Lung (tissue), 11 donors: ENCODE measurements at regions not wholly inside any gene's neighbourhood (a gene's known extent, or its start where the extent isn't known, plus 50 kb on each side); places are given as distances from the start of the nearest gene placed in this dataset.

Source experiments
- ATAC-seq: fragments of 200-7000 bp; cut with Tn5 transposase; one replicate; pipeline ENCODE4 v1.9.1; 2020; ENCODE audit warnings: moderate number of reproducible peaks; ENCODE audit not compliant: insufficient read depth, low FRiP score
- DNase-seq, 3 donors: peaks; one replicate each; pipeline ENCODE4 v3.0.0-alpha.2; 2013 to 2017
- H3K27ac ChIP-seq, 2 donors: one replicate each; pipeline ENCODE4 v1.5.1; 2013; ENCODE audit warnings: mild to moderate bottlenecking in 2 of 2, moderate library complexity in 2 of 2, control low read depth in 1 of 2, inconsistent platforms in 1 of 2, low read depth in 1 of 2, low read length in 1 of 2
- H3K27me3 ChIP-seq, 3 donors: one replicate each; pipeline ENCODE4 v1.5.1; 2013; ENCODE audit warnings: low read length in 2 of 3; ENCODE audit not compliant: control insufficient read depth in 3 of 3, insufficient read depth in 3 of 3
- H3K36me3 ChIP-seq, 4 donors: one replicate each; pipeline ENCODE4 v1.5.1; 2013; ENCODE audit warnings: low read length in 4 of 4, mild to moderate bottlenecking in 1 of 4, moderate library complexity in 1 of 4; ENCODE audit not compliant: control insufficient read depth in 4 of 4, insufficient read depth in 4 of 4
- H3K4me1 ChIP-seq, 5 donors: one replicate each; pipeline ENCODE4 v1.5.1; 2013; ENCODE audit warnings: low read length in 5 of 5, mild to moderate bottlenecking in 2 of 5, moderate library complexity in 1 of 5; ENCODE audit not compliant: control insufficient read depth in 5 of 5, insufficient read depth in 5 of 5
- H3K4me3 ChIP-seq: one replicate; pipeline ENCODE4 v1.5.1; 2013; ENCODE audit warnings: mild to moderate bottlenecking, control low read depth, moderate library complexity
- H3K9ac ChIP-seq, 2 donors: one replicate each; pipeline ENCODE4 v1.5.1; 2013; ENCODE audit warnings: low read length in 2 of 2, control low read depth in 1 of 2; ENCODE audit not compliant: insufficient read depth in 1 of 2
- H3K9me3 ChIP-seq, 4 donors: one replicate each; pipeline ENCODE4 v1.5.1; 2013; ENCODE audit warnings: low read length in 3 of 4, mild to moderate bottlenecking in 1 of 4, moderate library complexity in 1 of 4; ENCODE audit not compliant: control insufficient read depth in 4 of 4, insufficient read depth in 3 of 4
- CTCF ChIP-seq: IDR thresholded peaks from 2 replicates; pipeline ENCODE4 v1.5.1; 2012; ENCODE audit warnings: mild to moderate bottlenecking; ENCODE audit errors: control extremely low read depth, extremely low read depth
- WGBS, 2 donors: extraction: QIAGEN DNeasy Blood & Tissue Kit; methylation state at CpG; one replicate each; pipeline ENCODE4 v1.1.7; 2013; 5-methylcytosine and 5-hydroxymethylcytosine counted together
- donor health status: control.
- donor health status: control.
- donor health status: Bipolar disorder and iron deficiency.
- donor health status: healthy.
- donor health status: DM: yes; HTN: yes; CAD: no.

GRCh38 chr15:93662162-93662885 lies 569.0 kb upstream of the MCTP2 start:
- peaks cover 0 to 1% (median 0%) of the 10 kb centered on the region in 4 donors for H3K9me3 ChIP-seq
- no peak overlapping the region for H3K27ac ChIP-seq
- ATAC-seq (no peak), DNase-seq (no peak)
- H3K9ac ChIP-seq: no peak overlapping the region
- no peak overlapping the region for H3K4me3 ChIP-seq
- no peaks in the 10 kb centered on the region for H3K4me1 ChIP-seq
- WGBS, 2 donors: 85 to 93% methylated on average over 1 of the region's 1 CpG
- no peaks in the 10 kb centered on the region for H3K27me3 ChIP-seq
- TF ChIP-seq CTCF: no peak
- no peaks in the 10 kb centered on the region for H3K36me3 ChIP-seq

GRCh38 chr15:93658026-93658816 lies 569.2 kb upstream of the RGMA start:
- H3K27me3 ChIP-seq: no peaks in the 10 kb centered on the region
- H3K9ac ChIP-seq: no peak overlapping the region
- 79 to 86% methylated on average over 8 of the region's 8 CpGs for WGBS, 2 donors
- no peak overlapping the region for H3K27ac ChIP-seq
- no peak overlapping the region for H3K4me3 ChIP-seq
- TF ChIP-seq CTCF: no peak
- no peaks in the 10 kb centered on the region for H3K4me1 ChIP-seq
- DNase-seq: no peak
- no peaks in the 10 kb centered on the region for H3K36me3 ChIP-seq
- no peak for ATAC-seq
- H3K9me3 ChIP-seq: no peaks in the 10 kb centered on the region

GRCh38 chr15:93656041-93656440 lies 567.0 kb upstream of the RGMA start:
- Histone ChIP-seq H3K27ac (no peak overlapping the region), H3K9me3 (no peaks in the 10 kb centered on the region), H3K4me1 (no peaks in the 10 kb centered on the region), H3K4me3 (no peak overlapping the region), H3K36me3 (no peaks in the 10 kb centered on the region), H3K27me3 (no peaks in the 10 kb centered on the region), H3K9ac (no peak overlapping the region)
- ATAC-seq (no peak), DNase-seq (no peak)
- WGBS, 2 donors: 81 to 84% methylated on average over 2 of the region's 2 CpGs
- no peak for TF ChIP-seq CTCF
